HEK293 (cell line): ENCODE measurements at regions not wholly inside any gene's neighbourhood (a gene's known extent, or its start where the extent isn't known, plus 50 kb on each side); places are given as distances from the start of the nearest gene placed in this dataset.

Source experiments
- CTCF ChIP-seq: fragments of 450-650 bp; formaldehyde crosslinking; IDR thresholded peaks from 2 replicates; pipeline ENCODE4 v1.5.1; 2016; ENCODE audit warnings: missing biosample characterization, missing genetic modification characterization
- HOXA7 ChIP-seq: sonication (generic); formaldehyde crosslinking; IDR thresholded peaks from 2 replicates; pipeline ENCODE4 v1.8.1; 2022; ENCODE audit warnings: missing genetic modification reagents, borderline replicate concordance
- INSM2 ChIP-seq: fragments of 450-650 bp; formaldehyde crosslinking; IDR thresholded peaks from 2 replicates; pipeline ENCODE4 v1.5.1; 2016; ENCODE audit warnings: missing biosample characterization, missing genetic modification characterization
- PRDM1 ChIP-seq: fragments of 450-650 bp; formaldehyde crosslinking; IDR thresholded peaks from 2 replicates; pipeline ENCODE4; 2016; ENCODE audit warnings: missing biosample characterization, missing genetic modification characterization
- ZBTB7A ChIP-seq: fragments of 450-650 bp; formaldehyde crosslinking; IDR thresholded peaks from 2 replicates; pipeline ENCODE4 v1.5.1; 2016; ENCODE audit warnings: low read depth, missing biosample characterization, missing genetic modification characterization
- ZNF366 ChIP-seq: fragments of 450-650 bp; formaldehyde crosslinking; conservative IDR thresholded peaks from 2 replicates; pipeline ENCODE4 v1.5.1; 2016; ENCODE audit warnings: missing biosample characterization, missing genetic modification characterization
- ZNF433 ChIP-seq: fragments of 450-650 bp; formaldehyde crosslinking; IDR thresholded peaks from 2 replicates; pipeline ENCODE4 v1.5.1; 2016; ENCODE audit warnings: missing biosample characterization, missing genetic modification characterization, low read depth
- ZNF610 ChIP-seq: fragments of 450-650 bp; formaldehyde crosslinking; IDR thresholded peaks from 2 replicates; pipeline ENCODE4 v1.5.1; 2016; ENCODE audit warnings: missing biosample characterization, missing genetic modification characterization, borderline replicate concordance
- ZNF785 ChIP-seq: fragments of 450-650 bp; formaldehyde crosslinking; IDR thresholded peaks from 2 replicates; pipeline ENCODE4 v1.5.1; 2016; ENCODE audit warnings: missing biosample characterization, missing genetic modification characterization
- ZNF830 ChIP-seq: fragments of 450-650 bp; IDR thresholded peaks from 2 replicates; pipeline ENCODE4 v1.5.0; 2018; ENCODE audit warnings: missing biosample characterization, missing genetic modification characterization, low read depth, mild to moderate bottlenecking, moderate library complexity
- ZSCAN18 ChIP-seq: fragments of 450-650 bp; formaldehyde crosslinking; IDR thresholded peaks from 2 replicates; pipeline ENCODE4 v1.5.1; 2016; ENCODE audit warnings: missing biosample characterization, missing genetic modification characterization
- ZSCAN23 ChIP-seq: fragments of 450-650 bp; formaldehyde crosslinking; IDR thresholded peaks from 2 replicates; pipeline ENCODE4 v1.5.1; 2016; ENCODE audit warnings: missing biosample characterization, missing genetic modification characterization

- no peak for TF ChIP-seq CTCF (tag by site-specific recombination)
- no peak for TF ChIP-seq ZBTB7A (tag by site-specific recombination)
- no peak for TF ChIP-seq ZNF433 (tag by site-specific recombination)
- TF ChIP-seq ZSCAN18 (tag by site-specific recombination) = no peak
- TF ChIP-seq ZNF830 (tag by site-specific recombination) = no peak
- no peak for TF ChIP-seq ZNF610 (tag by site-specific recombination)
- TF ChIP-seq PRDM1 = no peak
- TF ChIP-seq HOXA7 = no peak
- no peak for TF ChIP-seq ZNF785 (tag by site-specific recombination)
- TF ChIP-seq ZSCAN23 (tag by site-specific recombination) = no peak
- no peak for TF ChIP-seq INSM2 (tag by site-specific recombination)
- no peak for TF ChIP-seq ZNF366
These were observed 65.9 kb downstream of the METRNL start for GRCh38 chr17:83145358-83145738.
